GM18505 (cell line): ENCODE measurements at regions not wholly inside any gene's neighbourhood (a gene's known extent, or its start where the extent isn't known, plus 50 kb on each side); places are given as distances from the start of the nearest gene placed in this dataset.
A peak's percentile ranks its signal among the peaks of the same experiment; 100 is the strongest.

Experiments
- ATAC-seq: cut with Tn5 transposase; IDR thresholded peaks from one replicate; pipeline ENCODE4 v1.9.1; 2021; ENCODE audit not compliant: unreplicated experiment
- POLR2A ChIP-seq: IDR thresholded peaks from 4 replicates; pipeline ENCODE4 v1.6.1; 2011; ENCODE audit warnings: borderline replicate concordance; ENCODE audit not compliant: insufficient read depth, insufficient read length; ENCODE audit errors: extremely low read depth

GRCh38 chr6:113756290-113756665 is 100.9 kb upstream of the MARCKS start:
- no peak for ATAC-seq
- TF ChIP-seq POLR2A: no peak

GRCh38 chr6:113758214-113758613 is 98.9 kb upstream of the MARCKS start:
- TF ChIP-seq POLR2A: no peak
- no peak for ATAC-seq

DNA sequence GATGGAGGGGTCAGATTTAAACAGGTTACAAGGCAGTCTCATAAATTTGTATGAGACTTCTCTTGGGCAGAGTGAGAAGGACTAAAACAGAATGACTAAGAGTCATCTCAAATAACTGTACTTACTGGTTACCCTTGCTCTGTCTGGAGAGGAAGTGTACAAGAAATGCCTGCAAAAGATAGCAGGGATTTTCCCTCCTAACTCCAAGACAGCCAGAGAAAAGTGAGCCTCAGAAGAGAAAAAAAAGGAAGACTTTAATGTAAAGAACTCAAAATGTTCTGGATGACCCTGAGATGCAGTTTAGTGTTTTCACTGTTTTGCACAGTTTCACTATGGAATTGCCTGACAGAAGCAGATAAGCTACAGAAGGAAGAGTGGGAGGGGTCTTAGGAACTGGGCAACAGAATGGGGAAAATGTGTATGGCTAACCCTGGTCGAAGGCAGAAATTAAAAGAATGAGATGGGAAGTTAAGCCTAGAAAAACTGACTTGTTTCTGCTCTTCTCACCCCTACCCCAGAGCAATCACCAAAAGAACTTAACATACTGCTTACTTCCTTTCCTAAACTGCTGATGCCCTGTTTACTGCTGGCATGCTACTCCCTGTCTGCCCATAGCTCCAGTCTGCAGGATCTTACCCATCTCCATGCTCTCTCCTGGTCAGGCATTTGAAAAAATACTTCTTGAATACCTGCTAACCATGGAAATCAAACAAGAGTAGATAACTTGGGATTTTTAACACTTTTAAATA is 98.1 kb upstream of the MARCKS start:
- ATAC-seq: peak; percentile 30
- TF ChIP-seq POLR2A: no peak

GRCh38 chr6:113762641-113763040 is 94.5 kb upstream of the MARCKS start:
- no peak for ATAC-seq

DNA sequence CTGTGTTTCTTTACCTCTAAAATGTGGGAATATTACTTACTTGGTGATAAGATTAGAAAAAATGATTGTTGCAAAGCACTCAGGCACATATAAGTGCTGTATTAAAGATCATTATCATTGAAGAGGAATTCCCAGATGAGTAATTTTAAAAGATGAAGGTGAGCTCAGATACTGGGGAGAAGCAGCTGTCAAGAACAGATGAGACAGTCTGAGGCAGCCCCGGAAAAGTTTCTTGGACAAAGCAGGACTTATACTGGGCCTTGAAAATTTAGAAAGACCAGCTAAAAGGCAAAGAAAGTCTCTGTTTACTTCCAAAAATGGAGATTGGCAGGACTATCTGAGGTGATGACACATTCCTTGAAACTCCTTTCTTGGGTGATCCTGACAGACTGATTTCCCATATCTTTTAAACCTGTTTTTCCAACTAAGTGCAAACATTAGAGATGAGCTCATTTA is 93.8 kb upstream of the MARCKS start:
- peak; percentile 16 for TF ChIP-seq POLR2A
- ATAC-seq: no peak

More at GRCh38 chr6:113762641-113763040, 94.5 kb upstream of the MARCKS start:
- TF ChIP-seq POLR2A: no peak

DNA sequence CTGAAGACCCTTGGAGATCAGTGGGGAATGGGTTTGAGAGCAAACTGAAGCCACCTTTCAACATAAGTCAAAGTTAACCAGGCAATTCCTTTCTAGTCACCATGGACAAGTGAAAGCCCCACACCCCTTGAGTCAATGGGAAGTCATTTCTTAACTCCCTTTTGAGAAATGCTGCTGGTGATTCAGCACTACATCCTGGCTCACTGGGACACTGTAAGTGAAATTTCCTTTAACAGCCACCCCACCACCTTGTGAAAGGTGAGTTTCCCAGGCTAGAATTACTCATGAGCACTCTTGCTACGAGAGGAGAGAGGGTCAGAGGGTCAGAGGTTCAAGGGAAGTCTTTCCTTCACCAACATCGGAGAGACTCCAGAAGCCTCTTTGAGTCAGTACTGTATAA is 93.3 kb upstream of the MARCKS start:
- peak; percentile 61 for ATAC-seq
- TF ChIP-seq POLR2A: no peak

- no peak for TF ChIP-seq POLR2A
- ATAC-seq: no peak
These were observed 91.2 kb upstream of the MARCKS start for GRCh38 chr6:113765909-113766308.

DNA sequence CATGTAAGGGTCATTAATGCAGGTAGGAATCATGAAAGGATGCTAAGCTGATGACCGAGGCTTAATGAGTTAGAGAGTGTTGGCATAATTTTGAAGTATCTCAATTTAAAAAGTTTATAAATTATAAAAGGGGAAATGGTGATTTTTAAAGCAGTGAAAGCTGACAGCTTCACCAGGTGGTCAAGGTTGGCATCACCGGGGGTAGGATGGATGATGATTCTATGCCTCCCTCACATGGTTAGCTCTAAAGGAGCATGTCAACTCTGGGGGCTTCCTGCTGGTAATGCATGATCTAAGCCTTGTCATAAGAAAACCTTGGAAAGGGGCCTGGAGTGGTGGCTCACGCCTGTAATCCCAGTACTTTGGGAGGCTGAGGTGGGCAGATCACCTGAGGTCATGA is 89.2 kb upstream of the MARCKS start:
- ATAC-seq: no peak
- TF ChIP-seq POLR2A: no peak

DNA sequence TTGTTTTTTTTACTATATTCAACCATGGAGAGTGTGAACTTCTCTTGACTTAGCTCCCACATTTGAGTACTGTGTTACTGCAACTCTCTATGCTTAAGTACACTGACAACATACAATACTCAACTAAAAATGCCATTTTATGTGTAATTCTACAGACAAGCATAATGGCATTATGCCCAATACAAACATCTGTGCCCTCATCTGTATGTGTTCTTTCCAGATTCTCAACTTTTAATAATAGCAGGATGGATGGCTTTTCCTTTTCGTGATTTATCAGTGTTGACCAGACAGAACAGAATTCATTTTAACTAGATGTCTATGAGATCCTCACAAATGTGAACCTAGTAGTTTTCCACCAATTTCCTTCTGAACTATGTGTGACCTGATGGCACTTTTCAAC is 84.2 kb upstream of the MARCKS start:
- no peak for ATAC-seq
- TF ChIP-seq POLR2A: no peak

GRCh38 chr6:113774127-113774825 is 82.9 kb upstream of the MARCKS start:
- TF ChIP-seq POLR2A: no peak
- ATAC-seq: no peak

GRCh38 chr6:113776998-113777397 is 80.1 kb upstream of the MARCKS start:
- TF ChIP-seq POLR2A: no peak
- no peak for ATAC-seq

GRCh38 chr6:113777601-113778000 is 79.5 kb upstream of the MARCKS start:
- TF ChIP-seq POLR2A: no peak
- ATAC-seq: no peak

- ATAC-seq: no peak
- no peak for TF ChIP-seq POLR2A
These were observed 77.5 kb upstream of the MARCKS start for GRCh38 chr6:113779656-113780055.

DNA sequence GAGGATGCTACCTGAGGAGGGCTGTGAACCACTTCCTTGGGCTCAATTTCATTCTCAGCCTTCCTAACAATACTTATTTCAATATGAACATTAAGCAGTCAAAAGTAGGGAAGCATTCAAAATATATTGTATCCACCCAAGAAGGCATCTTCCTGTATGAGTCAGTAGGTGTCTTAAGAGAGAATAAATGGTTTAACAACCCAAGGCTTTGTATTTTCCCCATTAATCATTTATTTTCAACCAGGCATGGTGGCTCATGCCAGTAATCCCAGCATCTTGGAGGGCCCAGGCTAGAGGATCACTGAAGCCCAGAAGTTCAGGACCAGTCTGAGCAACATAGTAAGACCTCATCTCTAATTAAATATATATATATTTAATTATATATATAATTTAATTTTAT is 74.5 kb upstream of the MARCKS start:
- TF ChIP-seq POLR2A: no peak
- no peak for ATAC-seq
